Panc1 (cell line): ENCODE measurements at regions not wholly inside any gene's neighbourhood (a gene's known extent, or its start where the extent isn't known, plus 50 kb on each side); places are given as distances from the start of the nearest gene placed in this dataset.
"Not testable (repeated sequence)": the region's sequence is repeated elsewhere in the genome, so short reads cannot be mapped to it uniquely, and the experiment has no call there.

Source experiments
- ATAC-seq: fragments of 200-7000 bp; cut with Tn5 transposase; 2 replicates; pipeline ENCODE4 v1.9.1; 2020; ENCODE audit warnings: mild to moderate bottlenecking, moderate library complexity
- BruUV-seq: library from RNA; stranded (reverse); fragments of 400-500 nt; replicated peaks from 2 replicates; lab custom pipeline; 2021; lab: Mats Ljungman, UMichigan
- CTCF ChIA-PET: fragments of 300-600 bp; sonication (Branson Sonifier 250); formaldehyde crosslinking; loops from one replicate; lab custom pipeline; 2022; ENCODE audit warnings: antibody characterized with exemption; lab: Charles Lee
- POLR2A ChIA-PET: fragments of 300-600 bp; sonication (Branson Sonifier 250); formaldehyde crosslinking; loops from one replicate; lab custom pipeline; 2022; ENCODE audit warnings: antibody characterized with exemption; lab: Charles Lee
- DNase-seq: peaks from one replicate; pipeline ENCODE4 v3.0.0-alpha.2; 2010; ENCODE audit warnings: low read depth, low spot score
- H3K27ac ChIP-seq: 2 replicates; pipeline ENCODE4 v1.5.1; 2011; ENCODE audit warnings: mild to moderate bottlenecking, low read length, inconsistent platforms
- H3K27me3 ChIP-seq: fragments of 200-500 bp; sonication (Bioruptor generic); 2 replicates; pipeline ENCODE4 v1.6.0; 2014; ENCODE audit warnings: low read length, inconsistent platforms; ENCODE audit not compliant: control insufficient read depth, insufficient read depth
- H3K36me3 ChIP-seq: fragments of 200-500 bp; sonication (Bioruptor generic); 2 replicates; pipeline ENCODE4 v1.5.1; 2014; ENCODE audit warnings: inconsistent platforms, mild to moderate bottlenecking, low read length, moderate library complexity; ENCODE audit not compliant: control insufficient read depth, insufficient read depth
- H3K4me1 ChIP-seq: 2 replicates; pipeline ENCODE4 v1.5.1; 2011; ENCODE audit warnings: inconsistent platforms, mild to moderate bottlenecking, low read length, moderate library complexity; ENCODE audit not compliant: control insufficient read depth, insufficient read depth
- H3K4me3 ChIP-seq, 2 experiments: 2 replicates each; pipeline ENCODE4 v1.5.1; 2011 to 2012; ENCODE audit warnings: low read depth in 2 of 2, low read length in 2 of 2, mild to moderate bottlenecking in 2 of 2, inconsistent platforms in 1 of 2, moderate library complexity in 1 of 2
- H3K9me3 ChIP-seq: fragments of 200-500 bp; sonication (Bioruptor generic); 2 replicates; pipeline ENCODE4 v1.5.1; 2014; ENCODE audit warnings: low read depth, mild to moderate bottlenecking, inconsistent platforms, low read length, moderate library complexity; ENCODE audit not compliant: control insufficient read depth, insufficient read depth
- CTCF ChIP-seq: fragments of 450-650 bp; IDR thresholded peaks from 2 replicates; pipeline ENCODE4 v1.5.1; 2017; ENCODE audit warnings: mild to moderate bottlenecking
- POLR2AphosphoS5 ChIP-seq: IDR thresholded peaks from 2 replicates; pipeline ENCODE4 v1.6.1; 2012; ENCODE audit warnings: mild to moderate bottlenecking, low read depth, low read length, moderate library complexity
- REST ChIP-seq, 2 experiments: IDR thresholded peaks; 2 replicates each; pipeline ENCODE4 v1.6.1; 2011 to 2012; ENCODE audit warnings: low read depth in 2 of 2, control low read depth in 1 of 2, low read length in 1 of 2, mild to moderate bottlenecking in 1 of 2, moderate library complexity in 1 of 2; ENCODE audit not compliant: insufficient read depth in 1 of 2
- SIN3A ChIP-seq: IDR thresholded peaks from 2 replicates; pipeline ENCODE4 v1.6.1; 2012; ENCODE audit warnings: low read depth, mild to moderate bottlenecking, low read length, moderate library complexity, borderline replicate concordance; ENCODE audit not compliant: insufficient read depth
- TCF7L2 ChIP-seq: IDR thresholded peaks from 2 replicates; pipeline ENCODE4 v1.6.1; 2011; ENCODE audit warnings: mild to moderate bottlenecking, low read depth, low read length, inconsistent platforms
- in situ Hi-C: cut with HindIII; loops from 2 replicates; pipeline ENCODE4 v1.10.0; 2016; ENCODE audit warnings: low sequenced_read_pairs, low pct_unique_long_range_greater_than_20kb
- intact Hi-C: fragments of 100-400 bp; cut with micrococcal nuclease; formaldehyde crosslinking; loops from one replicate; pipeline ENCODE4 v1.10.0; 2022; ENCODE audit not compliant: unreplicated experiment

GRCh38 chr16:22694887-22695382 lies 119.0 kb upstream of the HS3ST2 start:
- POLR2A ChIA-PET: interaction anchor here (0.7 kb wide), 1 partner anchor 1114 kb away, joined by 3 read pairs; no protein-coding TSS in a partner anchor
- no peak for TF ChIP-seq TCF7L2
- TF ChIP-seq SIN3A: no peak
- no peak for TF ChIP-seq REST (IDR thresholded peaks at IDR 0.05; ENCODE audit: insufficient read depth in 1 of 2, low read depth in 2 of 2, low read length in 1 of 2)
- TF ChIP-seq CTCF: 0 out of 2 replicates have a peak, but pooled peaks have one; percentile 12
- no peak for TF ChIP-seq POLR2AphosphoS5
- no TSS peak for BruUV-seq
- ATAC-seq (no peak), DNase-seq (no peak)
- in situ Hi-C loops (no loop called here), intact Hi-C loops (no loop called here)
- no peak overlapping the region for H3K4me3 ChIP-seq
- CTCF ChIA-PET: no interaction called here
- H3K4me1 ChIP-seq: no peaks in the 10 kb centered on the region
- H3K36me3 ChIP-seq: no peaks in the 10 kb centered on the region
- no peaks in the 10 kb centered on the region for H3K9me3 ChIP-seq
- H3K27ac ChIP-seq: no peak overlapping the region
- peaks cover 31% of the 10 kb centered on the region for H3K27me3 ChIP-seq

GRCh38 chr16:22695773-22696172 lies 118.2 kb upstream of the HS3ST2 start:
- H3K27ac ChIP-seq, DNase-seq, BruUV-seq, H3K4me1 ChIP-seq, ATAC-seq, H3K9me3 ChIP-seq, in situ Hi-C loops, POLR2A ChIA-PET, H3K36me3 ChIP-seq, H3K4me3 ChIP-seq, intact Hi-C loops: not testable (repeated sequence)
- CTCF ChIA-PET: interaction anchor here (0.6 kb wide), 1 partner anchor 1114 kb away, joined by 3 read pairs; no protein-coding TSS in a partner anchor
- H3K27me3 ChIP-seq: peaks cover 26% of the 10 kb centered on the region

GRCh38 chr16:22699356-22699755 lies 114.6 kb upstream of the HS3ST2 start:
- DNase-seq (no peak), ATAC-seq (no peak)
- BruUV-seq: no TSS peak
- ChIA-PET CTCF (interaction anchor here (1.5 kb wide), 1 partner anchor 1117 kb away, joined by 7 read pairs; no protein-coding TSS in a partner anchor), POLR2A (no interaction called here)
- intact Hi-C loops (no loop called here), in situ Hi-C loops (no loop called here)
- H3K27me3 ChIP-seq: peaks cover 11% of the 10 kb centered on the region
- no peaks in the 10 kb centered on the region for H3K4me1 ChIP-seq
- H3K9me3 ChIP-seq: no peaks in the 10 kb centered on the region
- no peak overlapping the region for H3K27ac ChIP-seq
- H3K36me3 ChIP-seq: no peaks in the 10 kb centered on the region
- no peak overlapping the region for H3K4me3 ChIP-seq
- TF ChIP-seq SIN3A: no peak
